ENCODE measurements at regions not wholly inside any gene's neighbourhood (a gene's known extent, or its start where the extent isn't known, plus 50 kb on each side); places are given as distances from the start of the nearest gene placed in this dataset.
A peak's percentile ranks its signal among the peaks of the same experiment; 100 is the strongest.
"Not testable (repeated sequence)": the region's sequence is repeated elsewhere in the genome, so short reads cannot be mapped to it uniquely, and the experiment has no call there.

GRCh38 chr4:27121830-27122229 lies 261.2 kb downstream of the STIM2 start:
- no peak for DNase-seq

GRCh38 chr4:27123123-27123768 lies 262.6 kb downstream of the STIM2 start:
- no peak for DNase-seq

GRCh38 chr4:27123769-27124124 lies 263.1 kb downstream of the STIM2 start:
- no peak for DNase-seq

GRCh38 chr4:27126895-27127294 lies 266.3 kb downstream of the STIM2 start:
- not testable (repeated sequence) for DNase-seq

GRCh38 chr4:27128443-27128842 lies 267.8 kb downstream of the STIM2 start:
- no peak for DNase-seq

- no peak for DNase-seq
These were observed 269.3 kb downstream of the STIM2 start for GRCh38 chr4:27129871-27130366.

GRCh38 chr4:27132497-27132896 lies 271.9 kb downstream of the STIM2 start:
- DNase-seq: no peak

- DNase-seq: no peak
These were observed 279.8 kb downstream of the STIM2 start for GRCh38 chr4:27140486-27140885.

GRCh38 chr4:27141530-27141929 lies 280.9 kb downstream of the STIM2 start:
- DNase-seq: no peak

GRCh38 chr4:27142841-27143240 lies 282.2 kb downstream of the STIM2 start:
- DNase-seq: no peak

- DNase-seq: no peak
These were observed 285.0 kb downstream of the STIM2 start for GRCh38 chr4:27145597-27145996.

- DNase-seq: no peak
These were observed 287.7 kb downstream of the STIM2 start for GRCh38 chr4:27148211-27148895.

GRCh38 chr4:27149541-27150212 lies 289.0 kb downstream of the STIM2 start:
- DNase-seq: peak; percentile 7

- no peak for DNase-seq
These were observed 292.1 kb downstream of the STIM2 start for GRCh38 chr4:27152703-27153102.

- peak; percentile 56 for DNase-seq
These were observed 294.1 kb downstream of the STIM2 start for GRCh38 chr4:27154706-27155105.

- no peak for DNase-seq
These were observed 300.6 kb downstream of the STIM2 start for GRCh38 chr4:27161191-27161590.

GRCh38 chr4:27168783-27169182 lies 308.1 kb downstream of the STIM2 start:
- no peak for DNase-seq

GRCh38 chr4:27173280-27173679 lies 312.6 kb downstream of the STIM2 start:
- no peak for DNase-seq

GRCh38 chr4:27176400-27176799 lies 315.8 kb downstream of the STIM2 start:
- no peak for DNase-seq

GRCh38 chr4:27176881-27177280 lies 316.2 kb downstream of the STIM2 start:
- DNase-seq: no peak

- no peak for DNase-seq
These were observed 317.4 kb downstream of the STIM2 start for GRCh38 chr4:27178061-27178460.

- no peak for DNase-seq
These were observed 321.1 kb downstream of the STIM2 start for GRCh38 chr4:27181693-27182092.

GRCh38 chr4:27182211-27182610 lies 321.6 kb downstream of the STIM2 start:
- no peak for DNase-seq
